Calu3 (cell line): ENCODE measurements at regions not wholly inside any gene's neighbourhood (a gene's known extent, or its start where the extent isn't known, plus 50 kb on each side); places are given as distances from the start of the nearest gene placed in this dataset.

Experiments
- BruUV-seq: library from RNA; stranded (reverse); fragments of 400-500 nt; replicated peaks from 2 replicates; lab custom pipeline; 2021; lab: Mats Ljungman, UMichigan
- CTCF ChIA-PET: fragments of 300-600 bp; sonication (Branson Sonifier 250); formaldehyde crosslinking; loops from one replicate; lab custom pipeline; 2022; ENCODE audit warnings: antibody characterized with exemption; lab: Charles Lee
- DNase-seq: peaks from one replicate; pipeline ENCODE4 v3.0.0; 2022
- H3K27ac Mint-ChIP-seq: one replicate; pipeline ENCODE4 v1.8.0; 2022; ENCODE audit warnings: mixed read lengths; ENCODE audit not compliant: unreplicated experiment
- H3K27me3 Mint-ChIP-seq: one replicate; pipeline ENCODE4 v1.8.0; 2022; ENCODE audit warnings: mixed read lengths; ENCODE audit not compliant: unreplicated experiment
- H3K36me3 Mint-ChIP-seq: one replicate; pipeline ENCODE4 v1.8.0; 2022; ENCODE audit warnings: mild to moderate bottlenecking, moderate library complexity, mixed read lengths; ENCODE audit not compliant: insufficient read depth, unreplicated experiment
- H3K4me1 Mint-ChIP-seq: one replicate; pipeline ENCODE4 v1.8.0; 2022; ENCODE audit warnings: mild to moderate bottlenecking, low read depth, mixed read lengths; ENCODE audit not compliant: unreplicated experiment
- H3K4me3 Mint-ChIP-seq: one replicate; pipeline ENCODE4 v1.8.0; 2022; ENCODE audit warnings: mild to moderate bottlenecking, low read depth, moderate library complexity, mixed read lengths; ENCODE audit not compliant: unreplicated experiment
- H3K9me3 Mint-ChIP-seq: one replicate; pipeline ENCODE4 v1.8.0; 2022; ENCODE audit warnings: low read depth, mixed read lengths; ENCODE audit not compliant: unreplicated experiment
- intact Hi-C: fragments of 100-400 bp; cut with micrococcal nuclease; formaldehyde crosslinking; loops from one replicate; pipeline ENCODE4 v1.10.0; 2022; ENCODE audit not compliant: unreplicated experiment
- TF ChIP-seq, protein P1 (sequence below): fragments of 200-600 bp; IDR thresholded peaks from one replicate; pipeline ENCODE4 v1.8.0; 2022; ENCODE audit warnings: antibody characterized with exemption; ENCODE audit not compliant: unreplicated experiment

DNA sequence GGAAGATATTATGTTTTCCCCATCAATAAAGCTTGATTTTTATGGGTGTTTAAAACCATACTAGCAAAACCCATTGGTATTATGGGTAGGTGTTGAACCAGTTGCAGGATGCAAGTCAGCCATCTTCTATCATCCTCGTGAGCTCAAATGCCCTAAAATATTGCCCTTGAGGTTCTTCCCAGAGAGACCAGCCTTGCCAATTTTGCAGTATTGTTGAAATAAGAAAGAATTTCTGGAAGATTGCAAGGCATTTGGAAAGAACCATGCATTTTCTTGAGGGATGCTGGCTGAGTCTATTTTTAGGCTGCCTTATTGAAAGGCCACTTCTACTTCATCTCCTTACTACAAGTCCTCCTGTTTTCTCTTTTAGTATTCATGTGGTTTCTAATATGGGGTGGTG lies 60.9 kb upstream of the SOD3 start:
- H3K36me3 Mint-ChIP-seq, result peaks cover 7% of the 10 kb centered on the region
- intact Hi-C loops, result no loop called here
- no peak overlapping the region for H3K27ac Mint-ChIP-seq
- CTCF ChIA-PET, result no interaction called here
- no TSS peak for BruUV-seq
- H3K4me3 Mint-ChIP-seq, result no peak overlapping the region
- no peak for DNase-seq
- TF ChIP-seq, protein P1, sequence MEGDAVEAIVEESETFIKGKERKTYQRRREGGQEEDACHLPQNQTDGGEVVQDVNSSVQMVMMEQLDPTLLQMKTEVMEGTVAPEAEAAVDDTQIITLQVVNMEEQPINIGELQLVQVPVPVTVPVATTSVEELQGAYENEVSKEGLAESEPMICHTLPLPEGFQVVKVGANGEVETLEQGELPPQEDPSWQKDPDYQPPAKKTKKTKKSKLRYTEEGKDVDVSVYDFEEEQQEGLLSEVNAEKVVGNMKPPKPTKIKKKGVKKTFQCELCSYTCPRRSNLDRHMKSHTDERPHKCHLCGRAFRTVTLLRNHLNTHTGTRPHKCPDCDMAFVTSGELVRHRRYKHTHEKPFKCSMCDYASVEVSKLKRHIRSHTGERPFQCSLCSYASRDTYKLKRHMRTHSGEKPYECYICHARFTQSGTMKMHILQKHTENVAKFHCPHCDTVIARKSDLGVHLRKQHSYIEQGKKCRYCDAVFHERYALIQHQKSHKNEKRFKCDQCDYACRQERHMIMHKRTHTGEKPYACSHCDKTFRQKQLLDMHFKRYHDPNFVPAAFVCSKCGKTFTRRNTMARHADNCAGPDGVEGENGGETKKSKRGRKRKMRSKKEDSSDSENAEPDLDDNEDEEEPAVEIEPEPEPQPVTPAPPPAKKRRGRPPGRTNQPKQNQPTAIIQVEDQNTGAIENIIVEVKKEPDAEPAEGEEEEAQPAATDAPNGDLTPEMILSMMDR, result no peak
- peaks cover 10% of the 10 kb centered on the region for H3K9me3 Mint-ChIP-seq
- H3K4me1 Mint-ChIP-seq, result peaks cover 14% of the 10 kb centered on the region
- H3K27me3 Mint-ChIP-seq, result no peaks in the 10 kb centered on the region

DNA sequence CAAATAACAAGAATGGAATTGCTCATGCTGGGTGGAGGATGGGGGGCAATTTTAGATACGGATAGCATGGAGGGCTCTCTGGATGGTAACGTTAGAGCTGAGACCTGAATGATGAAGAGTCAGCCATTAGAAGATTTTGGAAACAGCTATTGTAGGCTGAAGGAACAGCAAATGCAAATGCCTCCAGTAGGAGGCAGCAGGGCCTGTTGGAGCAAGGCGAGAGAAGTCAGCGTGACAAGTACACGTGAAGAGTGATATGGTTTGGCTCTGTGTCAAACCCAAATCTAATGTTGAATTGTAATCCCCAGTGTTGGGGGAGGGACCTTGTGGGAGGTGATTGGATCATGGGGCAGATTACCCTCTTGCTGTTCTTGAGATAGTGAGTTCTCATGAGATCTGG lies 59.3 kb upstream of the SOD3 start:
- Mint-ChIP-seq H3K36me3 (peaks cover 7% of the 10 kb centered on the region), H3K4me1 (peaks cover 14% of the 10 kb centered on the region), H3K27ac (no peak overlapping the region), H3K4me3 (no peak overlapping the region), H3K27me3 (no peaks in the 10 kb centered on the region), H3K9me3 (peaks cover 10% of the 10 kb centered on the region)
- TF ChIP-seq, protein P1, result no peak
- CTCF ChIA-PET, result no interaction called here
- intact Hi-C loops, result no loop called here
- peak; percentile 6 for DNase-seq
- BruUV-seq, result no TSS peak

DNA sequence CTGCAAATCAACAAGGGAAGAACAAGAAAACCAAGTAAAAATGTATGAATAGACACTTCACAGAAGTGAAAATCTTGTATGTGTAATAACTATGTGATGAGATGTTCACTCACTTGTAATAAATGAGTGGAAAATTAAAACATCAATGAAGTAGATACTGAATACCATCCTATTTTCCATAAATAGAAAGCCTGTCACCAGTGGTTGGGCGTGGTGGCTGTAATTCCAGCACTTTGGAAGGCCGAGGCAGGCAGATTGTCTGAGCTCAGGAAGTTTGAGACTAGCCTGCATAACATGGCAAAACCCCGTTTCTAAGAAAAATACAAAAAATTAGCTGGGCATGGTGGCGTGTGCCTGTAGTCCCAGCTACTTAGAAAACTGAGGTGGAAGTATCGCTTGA lies 53.5 kb upstream of the SOD3 start:
- BruUV-seq, result no TSS peak
- Mint-ChIP-seq H3K27me3 (no peaks in the 10 kb centered on the region), H3K27ac (no peak overlapping the region), H3K36me3 (no peaks in the 10 kb centered on the region), H3K4me1 (no peaks in the 10 kb centered on the region), H3K9me3 (peaks cover 4% of the 10 kb centered on the region), H3K4me3 (no peak overlapping the region)
- DNase-seq, result no peak
- CTCF ChIA-PET, result no interaction called here
- TF ChIP-seq, protein P1, result no peak
- intact Hi-C loops, result no loop called here

DNA sequence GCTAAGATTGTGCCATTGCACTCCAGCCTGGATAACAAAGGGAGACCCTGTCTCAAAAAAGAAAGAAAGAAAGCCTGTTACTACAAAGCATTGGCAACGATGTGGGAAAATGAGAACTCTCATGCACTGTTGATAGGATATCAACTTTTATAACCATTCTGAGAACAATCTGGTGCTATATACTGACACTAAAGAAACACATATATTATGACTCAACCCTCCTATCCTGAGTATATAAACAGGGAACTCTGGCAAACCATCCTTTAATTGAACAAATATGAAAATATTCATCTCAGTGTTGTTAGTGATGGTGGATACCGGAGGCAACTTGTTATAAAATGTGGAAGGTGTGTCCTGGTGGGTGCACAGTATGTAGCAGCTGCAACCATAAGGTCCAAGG lies 53.0 kb upstream of the SOD3 start:
- DNase-seq, result no peak
- Mint-ChIP-seq H3K9me3 (peaks cover under 1% of the 10 kb centered on the region), H3K36me3 (no peaks in the 10 kb centered on the region), H3K27ac (no peak overlapping the region), H3K4me1 (no peaks in the 10 kb centered on the region), H3K4me3 (no peak overlapping the region), H3K27me3 (no peaks in the 10 kb centered on the region)
- no TSS peak for BruUV-seq
- TF ChIP-seq, protein P1, result no peak
- CTCF ChIA-PET, result no interaction called here
- intact Hi-C loops, result no loop called here
